BLaER1 (cell line): ENCODE measurements at regions not wholly inside any gene's neighbourhood (a gene's known extent, or its start where the extent isn't known, plus 50 kb on each side); places are given as distances from the start of the nearest gene placed in this dataset.
"Not testable (repeated sequence)": the region's sequence is repeated elsewhere in the genome, so short reads cannot be mapped to it uniquely, and the experiment has no call there.

Experiments used
- H3K27ac ChIP-seq: shearing (Covaris generic); formaldehyde crosslinking; 2 replicates; pipeline ENCODE4 v1.8.1; 2022
- H3K27me3 ChIP-seq: shearing (Covaris generic); formaldehyde crosslinking; 2 replicates; pipeline ENCODE4 v1.8.1; 2022
- H3K36me3 ChIP-seq: shearing (Covaris generic); formaldehyde crosslinking; 2 replicates; pipeline ENCODE4 v1.8.1; 2022
- H3K4me1 ChIP-seq: shearing (Covaris generic); formaldehyde crosslinking; 2 replicates; pipeline ENCODE4 v1.8.1; 2022
- H3K4me2 ChIP-seq: shearing (Covaris generic); formaldehyde crosslinking; 2 replicates; pipeline ENCODE4 v1.8.1; 2022
- H3K4me3 ChIP-seq: shearing (Covaris generic); formaldehyde crosslinking; 2 replicates; pipeline ENCODE4 v1.8.1; 2022
- H3K9ac ChIP-seq: shearing (Covaris generic); formaldehyde crosslinking; 2 replicates; pipeline ENCODE4 v1.8.1; 2022
- H3K9me3 ChIP-seq: shearing (Covaris generic); formaldehyde crosslinking; 2 replicates; pipeline ENCODE4 v1.8.1; 2022
- H4K20me1 ChIP-seq: shearing (Covaris generic); formaldehyde crosslinking; 2 replicates; pipeline ENCODE4 v1.8.1; 2022
- Cebpa-rat ChIP-seq: shearing (Covaris generic); IDR thresholded peaks from 2 replicates; pipeline ENCODE4 v1.8.1; 2022

DNA sequence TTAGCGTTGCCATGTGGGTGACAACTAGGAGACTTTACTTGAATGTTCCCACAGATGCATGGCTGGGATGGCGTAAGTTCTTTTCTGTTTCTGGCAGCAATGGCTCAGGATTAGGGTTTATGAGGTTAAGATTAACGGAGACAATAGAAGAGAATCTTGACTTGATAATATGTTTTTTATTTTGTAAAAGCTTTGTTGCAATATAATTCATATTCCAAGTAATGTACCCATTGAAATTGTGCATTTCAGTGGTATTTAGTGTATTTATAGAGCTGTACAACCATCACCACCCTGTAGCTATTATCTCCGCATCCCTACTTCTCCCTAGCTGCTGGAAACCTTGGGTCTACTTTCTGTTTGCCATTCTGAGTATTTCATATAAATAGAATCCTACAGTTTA is 349.2 kb downstream of the UTRN start:
- H3K4me1 ChIP-seq, result no peaks in the 10 kb centered on the region
- peaks cover 51% of the 10 kb centered on the region; the same call in 1 of the 2 replicates for H4K20me1 ChIP-seq
- no peaks in the 10 kb centered on the region for H3K9me3 ChIP-seq

DNA sequence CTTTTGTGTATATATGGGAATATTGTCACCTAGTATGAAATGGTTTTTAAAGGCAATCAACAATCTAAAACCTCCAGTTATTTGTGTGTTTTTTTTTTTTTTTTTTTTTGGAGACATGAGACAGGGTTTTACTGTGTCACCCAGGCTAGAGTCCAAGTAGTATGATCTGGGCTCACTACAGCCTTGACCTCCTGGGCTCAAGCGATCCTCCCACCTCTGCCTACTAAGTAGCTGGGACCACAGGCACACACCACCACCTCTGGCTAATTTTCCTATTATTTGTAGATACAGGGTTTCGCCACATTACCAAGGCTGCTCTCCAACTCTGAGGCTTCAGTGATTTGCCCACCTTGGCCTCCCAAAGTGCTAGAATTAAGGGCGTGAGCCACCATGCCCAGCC is 349.9 kb downstream of the UTRN start:
- no peaks in the 10 kb centered on the region for H3K27me3 ChIP-seq
- H4K20me1 ChIP-seq, result peaks cover 53% of the 10 kb centered on the region; the same call in 1 of the 2 replicates
- no peak overlapping the region for H3K9ac ChIP-seq
- no peak overlapping the region for H3K4me2 ChIP-seq
- no peak for TF ChIP-seq Cebpa-rat
- H3K36me3 ChIP-seq, result no peaks in the 10 kb centered on the region
- H3K4me3 ChIP-seq, result no peak overlapping the region
- no peaks in the 10 kb centered on the region for H3K4me1 ChIP-seq
- H3K9me3 ChIP-seq, result no peaks in the 10 kb centered on the region
- H3K27ac ChIP-seq, result no peak overlapping the region

More for the DNA sequence above, 349.2 kb downstream of the UTRN start:
- no peak overlapping the region for H3K4me2 ChIP-seq
- no peak overlapping the region for H3K4me3 ChIP-seq
- no peak overlapping the region for H3K27ac ChIP-seq
- no peak for TF ChIP-seq Cebpa-rat
- no peak overlapping the region for H3K9ac ChIP-seq
- no peaks in the 10 kb centered on the region for H3K36me3 ChIP-seq
- H3K27me3 ChIP-seq, result no peaks in the 10 kb centered on the region

DNA sequence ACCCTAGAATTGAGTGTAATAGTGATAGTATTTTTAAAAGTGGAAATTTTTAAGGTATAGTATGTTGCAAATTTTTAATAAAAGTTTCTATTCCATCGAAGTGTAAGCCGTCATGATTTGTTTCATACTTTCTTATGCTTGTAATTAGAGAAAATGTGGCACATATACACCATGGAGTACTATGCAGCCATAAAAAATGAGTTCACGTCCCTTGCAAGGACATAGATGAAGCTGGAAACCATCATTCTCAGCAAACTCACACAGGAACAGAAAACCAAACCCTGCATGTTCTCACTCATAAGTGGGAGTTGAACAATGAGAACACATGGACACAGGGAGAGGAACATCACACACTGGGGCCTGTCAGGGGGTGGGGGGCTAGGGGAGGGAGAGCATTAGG is 350.9 kb downstream of the UTRN start:
- not testable (repeated sequence) for H3K9me3 ChIP-seq, H3K4me1 ChIP-seq, H3K27me3 ChIP-seq, H3K36me3 ChIP-seq, H3K4me3 ChIP-seq, H3K9ac ChIP-seq, H3K27ac ChIP-seq, H3K4me2 ChIP-seq
- H4K20me1 ChIP-seq, result peaks cover 46% of the 10 kb centered on the region; the same call in 1 of the 2 replicates

DNA sequence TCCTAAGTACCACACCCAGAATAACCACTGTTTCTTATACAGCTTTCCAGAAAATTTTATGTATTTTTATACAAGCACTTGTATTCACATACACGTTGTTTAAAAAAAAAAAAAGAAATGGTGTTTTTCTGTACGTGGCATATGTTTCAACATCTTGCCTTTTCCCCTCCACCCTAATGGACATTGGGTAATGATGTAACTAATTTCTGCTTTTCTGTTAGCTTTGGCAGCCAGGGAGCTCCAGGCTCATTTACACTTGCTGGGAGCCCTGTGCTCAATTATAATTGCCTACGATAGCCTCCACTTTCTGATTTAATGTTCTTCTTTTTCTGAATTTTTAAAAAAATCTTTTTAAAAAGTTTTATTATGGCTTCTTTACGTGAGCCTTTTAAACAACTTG is 352.4 kb downstream of the UTRN start:
- H3K4me1 ChIP-seq, result no peaks in the 10 kb centered on the region
- H3K27me3 ChIP-seq, result no peaks in the 10 kb centered on the region
- TF ChIP-seq Cebpa-rat, result no peak
- H3K9ac ChIP-seq, result no peak overlapping the region
- no peak overlapping the region for H3K4me3 ChIP-seq
- H3K9me3 ChIP-seq, result no peaks in the 10 kb centered on the region
- peaks cover 49% of the 10 kb centered on the region; the same call in 1 of the 2 replicates for H4K20me1 ChIP-seq
- H3K27ac ChIP-seq, result no peak overlapping the region
- H3K4me2 ChIP-seq, result no peak overlapping the region
- H3K36me3 ChIP-seq, result no peaks in the 10 kb centered on the region

- Histone ChIP-seq H3K4me1 (no peaks in the 10 kb centered on the region), H3K4me2 (no peak overlapping the region), H3K27me3 (no peaks in the 10 kb centered on the region), H3K36me3 (no peaks in the 10 kb centered on the region), H3K27ac (no peak overlapping the region), H3K9ac (no peak overlapping the region), H3K9me3 (no peaks in the 10 kb centered on the region), H4K20me1 (peaks cover 38% of the 10 kb centered on the region; the same call in 1 of the 2 replicates), H3K4me3 (no peak overlapping the region)
- no peak for TF ChIP-seq Cebpa-rat
These were observed 354.5 kb downstream of the UTRN start for GRCh38 chr6:144639654-144640053.

GRCh38 chr6:144641286-144641685 is 356.2 kb downstream of the UTRN start:
- Histone ChIP-seq H4K20me1 (peaks cover 38% of the 10 kb centered on the region; the same call in 1 of the 2 replicates), H3K9ac (no peak overlapping the region), H3K4me1 (no peaks in the 10 kb centered on the region), H3K9me3 (no peaks in the 10 kb centered on the region), H3K27me3 (no peaks in the 10 kb centered on the region), H3K27ac (no peak overlapping the region), H3K4me2 (no peak overlapping the region), H3K4me3 (no peak overlapping the region), H3K36me3 (no peaks in the 10 kb centered on the region)
- TF ChIP-seq Cebpa-rat, result no peak

- Histone ChIP-seq H3K36me3 (0 out of 2 replicates have a peak, but pooled peaks cover 5% of the 10 kb centered on the region), H3K9ac (no peak overlapping the region), H3K27me3 (no peaks in the 10 kb centered on the region), H3K9me3 (no peaks in the 10 kb centered on the region), H3K27ac (no peak overlapping the region), H4K20me1 (peaks cover 29% of the 10 kb centered on the region; the same call in 1 of the 2 replicates), H3K4me2 (no peak overlapping the region), H3K4me1 (no peaks in the 10 kb centered on the region), H3K4me3 (no peak overlapping the region)
- no peak for TF ChIP-seq Cebpa-rat
These were observed 359.6 kb downstream of the UTRN start for GRCh38 chr6:144644776-144645175.

GRCh38 chr6:144646093-144647056 is 361.2 kb downstream of the UTRN start:
- no peak for TF ChIP-seq Cebpa-rat
- Histone ChIP-seq H4K20me1 (peaks cover 20% of the 10 kb centered on the region; the same call in 1 of the 2 replicates), H3K9ac (no peak overlapping the region), H3K9me3 (no peaks in the 10 kb centered on the region), H3K36me3 (0 out of 2 replicates have a peak, but pooled peaks cover 5% of the 10 kb centered on the region), H3K27ac (no peak overlapping the region), H3K4me2 (no peak overlapping the region), H3K4me1 (no peaks in the 10 kb centered on the region), H3K4me3 (no peak overlapping the region), H3K27me3 (no peaks in the 10 kb centered on the region)

GRCh38 chr6:144647406-144647964 is 362.4 kb downstream of the UTRN start:
- Histone ChIP-seq H3K9ac (no peak overlapping the region), H4K20me1 (peaks cover 14% of the 10 kb centered on the region; the same call in 1 of the 2 replicates), H3K27ac (no peak overlapping the region)

More at GRCh38 chr6:144647406-144647964, 362.4 kb downstream of the UTRN start:
- H3K4me2 ChIP-seq, result no peak overlapping the region
- no peak for TF ChIP-seq Cebpa-rat
- H3K27me3 ChIP-seq, result no peaks in the 10 kb centered on the region
- no peaks in the 10 kb centered on the region for H3K9me3 ChIP-seq
- no peak overlapping the region for H3K4me3 ChIP-seq
- H3K36me3 ChIP-seq, result 0 out of 2 replicates have a peak, but pooled peaks cover 5% of the 10 kb centered on the region
- no peaks in the 10 kb centered on the region for H3K4me1 ChIP-seq
